GM10266 (cell line): ENCODE measurements at regions not wholly inside any gene's neighbourhood (a gene's known extent, or its start where the extent isn't known, plus 50 kb on each side); places are given as distances from the start of the nearest gene placed in this dataset.

Experiments used
- DNase-seq: peaks from one replicate; pipeline ENCODE4 v3.0.0; 2012; ENCODE audit errors: extremely low spot score
- CTCF ChIP-seq: IDR thresholded peaks from 2 replicates; pipeline ENCODE4 v1.5.1; 2012; ENCODE audit warnings: mild to moderate bottlenecking, low read depth; ENCODE audit not compliant: control insufficient read depth, insufficient read depth; ENCODE audit errors: missing control alignments

- no peak for TF ChIP-seq CTCF
Measured at GRCh38 chr2:104125096-104125495, 728.8 kb upstream of the POU3F3 start.

GRCh38 chr2:104127049-104127770 lies 726.7 kb upstream of the POU3F3 start:
- no peak for DNase-seq
- no peak for TF ChIP-seq CTCF

More at GRCh38 chr2:104125096-104125495, 728.8 kb upstream of the POU3F3 start:
- no peak for DNase-seq

- TF ChIP-seq CTCF, result no peak
- no peak for DNase-seq
Measured at GRCh38 chr2:104140361-104140760, 713.6 kb upstream of the POU3F3 start.

- no peak for DNase-seq
- TF ChIP-seq CTCF, result no peak
Measured at GRCh38 chr2:104158191-104158590, 695.7 kb upstream of the POU3F3 start.

GRCh38 chr2:104163611-104164130 lies 690.2 kb upstream of the POU3F3 start:
- DNase-seq, result no peak
- TF ChIP-seq CTCF, result no peak

- no peak for DNase-seq
- TF ChIP-seq CTCF, result no peak
Measured at GRCh38 chr2:104164721-104165252, 689.1 kb upstream of the POU3F3 start.

- TF ChIP-seq CTCF, result no peak
- DNase-seq, result no peak
Measured at GRCh38 chr2:104177179-104177578, 676.7 kb upstream of the POU3F3 start.
